ENCODE measurements at regions not wholly inside any gene's neighbourhood (a gene's known extent, or its start where the extent isn't known, plus 50 kb on each side); places are given as distances from the start of the nearest gene placed in this dataset.
A peak's percentile ranks its signal among the peaks of the same experiment; 100 is the strongest.

- Histone ChIP-seq H3K27me3 (ENCODE audit: insufficient read depth, low read length, poor library complexity, severe bottlenecking) (no peaks in the 10 kb centered on the region), H3K36me3 (ENCODE audit: insufficient read depth, low read length) (no peaks in the 10 kb centered on the region), H3K9me3 (ENCODE audit: low read length) (no peaks in the 10 kb centered on the region), H3K4me3 (ENCODE audit: low read length) (no peak overlapping the region), H3K4me1 (ENCODE audit: insufficient read depth, low read length) (no peaks in the 10 kb centered on the region), H3K27ac (ENCODE audit: low read depth, low read length) (no peak overlapping the region)
- DNase-seq, result no peak
- no peak overlapping the region for H3K4me3 Mint-ChIP-seq
- ChIA-PET POLR2A (no interaction called here), CTCF (interaction anchor here (1.6 kb wide), 1 partner anchor 8 kb away, joined by 6 read pairs; no protein-coding TSS in a partner anchor)
- peaks cover 0 to 3% (median 0%) of the 10 kb centered on the region in 5 donors for H3K9me3 Mint-ChIP-seq
- no peak overlapping the region for H3K27ac Mint-ChIP-seq
- H3K4me1 Mint-ChIP-seq, result no peaks in the 10 kb centered on the region
- H3K36me3 Mint-ChIP-seq, result peaks cover 0 to 4% (median 0%) of the 10 kb centered on the region in 3 donors
- peaks cover 25 to 42% of the 10 kb centered on the region in 2 donors for H3K27me3 Mint-ChIP-seq
Observed at GRCh38 chr5:133877351-133878235, 90.8 kb downstream of the C5orf15 start.

GRCh38 chr5:133876266-133876665, 92.2 kb downstream of the C5orf15 start:
- peaks cover 0 to 3% (median 0%) of the 10 kb centered on the region in 5 donors for H3K9me3 Mint-ChIP-seq

GRCh38 chr5:133875179-133875578, 93.2 kb downstream of the C5orf15 start:
- Mint-ChIP-seq H3K9me3 (peaks cover 0 to 3% (median 0%) of the 10 kb centered on the region in 5 donors), H3K4me1 (no peaks in the 10 kb centered on the region), H3K27ac (no peak overlapping the region), H3K27me3 (peaks cover 23 to 50% of the 10 kb centered on the region in 2 donors), H3K4me3 (no peak overlapping the region), H3K36me3 (peaks cover 0 to 4% (median 0%) of the 10 kb centered on the region in 3 donors)
- POLR2A ChIA-PET, result no interaction called here
- no peaks in the 10 kb centered on the region for H3K36me3 ChIP-seq (ENCODE audit: insufficient read depth, low read length)
- no peak for DNase-seq
- CTCF ChIA-PET, result no interaction called here
- no peaks in the 10 kb centered on the region for H3K4me1 ChIP-seq (ENCODE audit: insufficient read depth, low read length)
- no peaks in the 10 kb centered on the region for H3K27me3 ChIP-seq (ENCODE audit: insufficient read depth, low read length, poor library complexity, severe bottlenecking)
- no peak overlapping the region for H3K4me3 ChIP-seq (ENCODE audit: low read length)
- no peaks in the 10 kb centered on the region for H3K9me3 ChIP-seq (ENCODE audit: low read length)
- no peak overlapping the region for H3K27ac ChIP-seq (ENCODE audit: low read depth, low read length)

More at GRCh38 chr5:133876266-133876665, 92.2 kb downstream of the C5orf15 start:
- Histone ChIP-seq H3K9me3 (ENCODE audit: low read length) (no peaks in the 10 kb centered on the region), H3K36me3 (ENCODE audit: insufficient read depth, low read length) (no peaks in the 10 kb centered on the region), H3K27me3 (ENCODE audit: insufficient read depth, low read length, poor library complexity, severe bottlenecking) (no peaks in the 10 kb centered on the region), H3K4me1 (ENCODE audit: insufficient read depth, low read length) (no peaks in the 10 kb centered on the region), H3K27ac (ENCODE audit: low read depth, low read length) (no peak overlapping the region), H3K4me3 (ENCODE audit: low read length) (no peak overlapping the region)
- ChIA-PET POLR2A (no interaction called here), CTCF (no interaction called here)
- no peak for DNase-seq
- Mint-ChIP-seq H3K4me1 (no peaks in the 10 kb centered on the region), H3K27ac (no peak overlapping the region), H3K4me3 (no peak overlapping the region), H3K36me3 (peaks cover 0 to 4% (median 0%) of the 10 kb centered on the region in 3 donors), H3K27me3 (peaks cover 23 to 41% of the 10 kb centered on the region in 2 donors)

GRCh38 chr5:133873449-133873848, 95.0 kb downstream of the C5orf15 start:
- no peaks in the 10 kb centered on the region for H3K4me1 ChIP-seq (ENCODE audit: insufficient read depth, low read length)
- Mint-ChIP-seq H3K27ac (no peak overlapping the region), H3K9me3 (peaks cover 0 to 3% (median 0%) of the 10 kb centered on the region in 5 donors), H3K4me1 (peaks cover 0 to 4% (median 0%) of the 10 kb centered on the region in 3 donors), H3K4me3 (no peak overlapping the region), H3K36me3 (peaks cover 0 to 4% (median 0%) of the 10 kb centered on the region in 3 donors), H3K27me3 (peaks cover 18 to 50% of the 10 kb centered on the region in 2 donors)
- H3K27me3 ChIP-seq (ENCODE audit: insufficient read depth, low read length, poor library complexity, severe bottlenecking), result peaks cover 5% of the 10 kb centered on the region
- DNase-seq, result no peak
- no peak overlapping the region for H3K27ac ChIP-seq (ENCODE audit: low read depth, low read length)
- no peaks in the 10 kb centered on the region for H3K9me3 ChIP-seq (ENCODE audit: low read length)
- no peak overlapping the region for H3K4me3 ChIP-seq (ENCODE audit: low read length)
- H3K36me3 ChIP-seq (ENCODE audit: insufficient read depth, low read length), result no peaks in the 10 kb centered on the region
- ChIA-PET CTCF (no interaction called here), POLR2A (no interaction called here)

- Mint-ChIP-seq H3K36me3 (peaks cover 0 to 4% (median 0%) of the 10 kb centered on the region in 3 donors), H3K27ac (no peak overlapping the region), H3K4me3 (no peak overlapping the region), H3K4me1 (peaks cover 0 to 4% (median 0%) of the 10 kb centered on the region in 3 donors), H3K9me3 (peaks cover 0 to 3% (median 0%) of the 10 kb centered on the region in 5 donors), H3K27me3 (peaks cover 17 to 50% of the 10 kb centered on the region in 2 donors)
- Histone ChIP-seq H3K4me1 (ENCODE audit: insufficient read depth, low read length) (no peaks in the 10 kb centered on the region), H3K27ac (ENCODE audit: low read depth, low read length) (no peak overlapping the region), H3K27me3 (ENCODE audit: insufficient read depth, low read length, poor library complexity, severe bottlenecking) (peaks cover 5% of the 10 kb centered on the region), H3K9me3 (ENCODE audit: low read length) (no peaks in the 10 kb centered on the region), H3K36me3 (ENCODE audit: insufficient read depth, low read length) (no peaks in the 10 kb centered on the region), H3K4me3 (ENCODE audit: low read length) (no peak overlapping the region)
- CTCF ChIA-PET, result interaction anchor here (1.1 to 2.3 kb wide), 4 partner anchors 7 to 23 kb away, joined by 3 to 12 read pairs (median 6); no protein-coding TSS in a partner anchor
- no peak for DNase-seq
- POLR2A ChIA-PET, result interaction anchor here (0.6 kb wide), 1 partner anchor 105 kb away, joined by 5 read pairs; no protein-coding TSS in a partner anchor
Observed at GRCh38 chr5:133870661-133871060, 97.8 kb downstream of the C5orf15 start.

- no peak for DNase-seq
- H3K4me3 ChIP-seq (ENCODE audit: low read length), result no peak overlapping the region
- H3K4me1 Mint-ChIP-seq, result peaks cover 0 to 4% (median 0%) of the 10 kb centered on the region in 3 donors
- peaks cover 5% of the 10 kb centered on the region for H3K27me3 ChIP-seq (ENCODE audit: insufficient read depth, low read length, poor library complexity, severe bottlenecking)
- H3K4me1 ChIP-seq (ENCODE audit: insufficient read depth, low read length), result no peaks in the 10 kb centered on the region
- peaks cover 0 to 4% (median 0%) of the 10 kb centered on the region in 3 donors for H3K36me3 Mint-ChIP-seq
- H3K4me3 Mint-ChIP-seq, result no peak overlapping the region
- H3K9me3 ChIP-seq (ENCODE audit: low read length), result no peaks in the 10 kb centered on the region
- H3K36me3 ChIP-seq (ENCODE audit: insufficient read depth, low read length), result no peaks in the 10 kb centered on the region
- H3K27ac Mint-ChIP-seq, result no peak overlapping the region
- POLR2A ChIA-PET, result no interaction called here
- CTCF ChIA-PET, result interaction anchor here (0.7 to 2.3 kb wide), 10 partner anchors 8 to 446 kb away, joined by 3 to 14 read pairs (median 4); no protein-coding TSS in a partner anchor
- no peak overlapping the region for H3K27ac ChIP-seq (ENCODE audit: low read depth, low read length)
- peaks cover 13 to 40% of the 10 kb centered on the region in 2 donors for H3K27me3 Mint-ChIP-seq
- peaks cover 0 to 3% (median 0%) of the 10 kb centered on the region in 5 donors for H3K9me3 Mint-ChIP-seq
Observed at GRCh38 chr5:133869519-133870335, 98.7 kb downstream of the C5orf15 start.

GRCh38 chr5:133868946-133869518, 99.4 kb downstream of the C5orf15 start:
- Histone ChIP-seq H3K36me3 (ENCODE audit: insufficient read depth, low read length) (no peaks in the 10 kb centered on the region), H3K4me3 (ENCODE audit: low read length) (no peak overlapping the region), H3K9me3 (ENCODE audit: low read length) (no peaks in the 10 kb centered on the region), H3K4me1 (ENCODE audit: insufficient read depth, low read length) (no peaks in the 10 kb centered on the region), H3K27me3 (ENCODE audit: insufficient read depth, low read length, poor library complexity, severe bottlenecking) (peaks cover 5% of the 10 kb centered on the region), H3K27ac (ENCODE audit: low read depth, low read length) (no peak overlapping the region)
- POLR2A ChIA-PET, result no interaction called here
- CTCF ChIA-PET, result interaction anchor here (0.7 to 2.3 kb wide), 9 partner anchors 9 to 445 kb away, joined by 3 to 14 read pairs (median 4); no protein-coding TSS in a partner anchor
- H3K27me3 Mint-ChIP-seq, result peaks cover 11 to 36% of the 10 kb centered on the region in 2 donors
- DNase-seq, result peak; percentile 42 to 70 (median 51)
- no peak overlapping the region for H3K4me3 Mint-ChIP-seq
- peaks cover 0 to 4% (median 0%) of the 10 kb centered on the region in 3 donors for H3K4me1 Mint-ChIP-seq
- H3K9me3 Mint-ChIP-seq, result peaks cover 0 to 2% (median 0%) of the 10 kb centered on the region in 5 donors
- no peak overlapping the region for H3K27ac Mint-ChIP-seq
- H3K36me3 Mint-ChIP-seq, result peaks cover 0 to 2% (median 0%) of the 10 kb centered on the region in 3 donors
